ENCODE measurements at regions not wholly inside any gene's neighbourhood (a gene's known extent, or its start where the extent isn't known, plus 50 kb on each side); places are given as distances from the start of the nearest gene placed in this dataset.
"Not testable (repeated sequence)": the region's sequence is repeated elsewhere in the genome, so short reads cannot be mapped to it uniquely, and the experiment has no call there.

- DNase-seq (ENCODE audit: low spot score) = no peak
- in situ Hi-C loops (cut with MboI; ENCODE audit: low sequenced_read_pairs, unreplicated experiment) = no loop called here
- no peak for TF ChIP-seq CTCF (IDR thresholded peaks at IDR 0.05; ENCODE audit: borderline replicate concordance, control extremely low read depth, extremely low read depth, insufficient read depth, missing control alignments)
Observed at GRCh38 chr4:3878678-3879077, 112.5 kb downstream of the ADRA2C start.

- peak; percentile 53 for DNase-seq (ENCODE audit: low spot score)
- TF ChIP-seq CTCF (IDR thresholded peaks at IDR 0.05; ENCODE audit: borderline replicate concordance, control extremely low read depth, extremely low read depth, insufficient read depth, missing control alignments) = no peak
- in situ Hi-C loops (cut with MboI; ENCODE audit: low sequenced_read_pairs, unreplicated experiment) = no loop called here
Observed at GRCh38 chr4:3879681-3880614, 113.8 kb downstream of the ADRA2C start.

DNA sequence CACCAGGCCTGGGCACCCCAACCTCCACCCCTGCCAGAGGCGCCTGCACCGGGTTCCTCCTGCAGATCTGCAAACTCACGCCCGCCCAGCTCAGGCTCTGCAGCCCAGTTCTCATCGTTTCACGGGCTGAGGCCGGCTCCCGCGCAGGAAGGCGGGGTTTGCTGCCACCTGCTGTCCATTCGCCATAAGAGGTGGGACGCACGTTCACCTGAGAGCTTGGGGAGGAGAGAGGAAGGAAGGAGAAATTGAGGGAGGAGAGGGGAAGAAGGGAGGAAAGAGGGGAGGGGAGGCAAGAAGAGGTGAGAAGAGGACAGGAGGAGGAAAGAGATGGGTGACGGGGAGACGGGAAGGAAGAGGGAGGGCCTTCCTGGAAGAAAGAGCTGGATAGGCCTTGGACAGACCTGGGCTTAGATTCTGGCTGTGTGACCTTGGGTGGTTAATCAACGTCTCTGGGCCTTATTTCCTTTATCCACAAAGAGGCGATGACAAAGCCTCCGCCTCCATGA lies 114.5 kb downstream of the ADRA2C start:
- TF ChIP-seq CTCF (IDR thresholded peaks at IDR 0.05; ENCODE audit: borderline replicate concordance, control extremely low read depth, extremely low read depth, insufficient read depth, missing control alignments) = peak; percentile 69
- in situ Hi-C loops (cut with MboI; ENCODE audit: low sequenced_read_pairs, unreplicated experiment) = no loop called here
- DNase-seq (ENCODE audit: low spot score) = peak; percentile 84

DNA sequence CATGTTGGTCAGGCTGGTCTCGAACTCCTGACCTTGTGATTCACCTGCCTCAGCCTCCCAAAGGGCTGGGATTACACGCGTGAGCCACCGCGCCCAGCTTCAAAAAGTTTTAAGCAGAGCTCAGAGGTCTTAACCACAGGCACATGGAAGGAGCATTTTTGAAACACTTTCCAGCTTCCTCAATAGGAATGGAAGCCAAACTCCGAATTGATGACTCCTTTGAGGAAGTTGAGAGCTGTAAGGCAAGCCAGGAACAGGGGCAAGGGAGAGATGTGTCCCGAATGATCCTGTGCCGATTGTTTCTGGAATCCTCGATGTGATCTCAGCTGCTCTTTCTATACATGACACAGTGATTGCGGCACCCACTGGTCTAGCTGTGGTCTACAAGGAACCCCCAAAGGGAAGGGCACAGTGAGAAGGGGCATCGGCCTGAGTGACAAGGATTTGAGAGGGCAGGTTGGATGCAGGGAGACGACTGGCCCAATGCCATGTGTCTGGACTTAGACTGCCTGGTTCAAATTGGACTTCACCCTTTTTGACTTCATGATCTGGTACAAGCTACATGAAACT lies 116.2 kb downstream of the ADRA2C start:
- in situ Hi-C loops (cut with MboI; ENCODE audit: low sequenced_read_pairs, unreplicated experiment) = not testable (repeated sequence)

DNA sequence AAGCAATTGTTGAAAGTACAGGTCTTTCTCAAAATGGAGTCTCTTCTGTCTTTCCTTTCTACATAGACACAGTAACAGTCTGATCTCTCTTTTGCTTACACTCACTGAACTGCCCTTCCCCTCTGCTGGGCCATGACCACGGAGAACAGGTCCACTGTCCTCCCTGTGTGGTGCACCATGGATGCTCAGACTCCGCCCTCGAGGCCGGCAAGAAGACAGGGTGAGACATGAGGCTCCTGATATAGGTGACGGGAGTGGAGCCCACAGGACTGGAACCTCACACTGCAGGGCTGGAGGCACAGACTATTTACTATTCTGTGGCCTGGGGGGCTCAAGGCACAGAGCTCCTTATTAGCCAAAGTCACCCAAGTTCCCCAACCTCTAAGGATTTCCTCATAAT lies 118.1 kb downstream of the ADRA2C start:
- in situ Hi-C loops (cut with MboI; ENCODE audit: low sequenced_read_pairs, unreplicated experiment); DNase-seq (ENCODE audit: low spot score): not testable (repeated sequence)

More for the DNA sequence above, 116.2 kb downstream of the ADRA2C start:
- not testable (repeated sequence) for DNase-seq (ENCODE audit: low spot score)

DNA sequence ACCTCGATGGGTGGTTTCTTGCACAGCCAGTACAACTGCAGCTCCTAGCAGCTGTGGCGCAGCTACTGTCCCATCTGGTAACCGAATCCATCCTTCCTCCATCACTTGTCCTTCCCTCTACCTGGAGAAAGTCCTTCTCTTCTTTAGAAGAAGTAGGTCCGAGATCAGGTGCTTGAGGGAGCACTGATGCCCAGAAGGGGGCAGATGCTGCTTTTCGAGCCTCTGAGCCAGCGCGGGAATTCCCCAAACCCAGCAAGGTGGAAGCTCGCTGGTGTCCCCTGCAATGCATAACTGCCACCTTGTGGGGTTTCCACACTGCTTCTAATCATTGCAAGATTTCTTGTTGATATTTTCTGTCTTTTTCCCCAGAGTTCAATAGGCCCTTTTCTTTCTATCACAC lies 127.4 kb downstream of the ADRA2C start:
- peak; percentile 24 for TF ChIP-seq CTCF (IDR thresholded peaks at IDR 0.05; ENCODE audit: borderline replicate concordance, control extremely low read depth, extremely low read depth, insufficient read depth, missing control alignments)
- DNase-seq (ENCODE audit: low spot score); in situ Hi-C loops (cut with MboI; ENCODE audit: low sequenced_read_pairs, unreplicated experiment): not testable (repeated sequence)

DNA sequence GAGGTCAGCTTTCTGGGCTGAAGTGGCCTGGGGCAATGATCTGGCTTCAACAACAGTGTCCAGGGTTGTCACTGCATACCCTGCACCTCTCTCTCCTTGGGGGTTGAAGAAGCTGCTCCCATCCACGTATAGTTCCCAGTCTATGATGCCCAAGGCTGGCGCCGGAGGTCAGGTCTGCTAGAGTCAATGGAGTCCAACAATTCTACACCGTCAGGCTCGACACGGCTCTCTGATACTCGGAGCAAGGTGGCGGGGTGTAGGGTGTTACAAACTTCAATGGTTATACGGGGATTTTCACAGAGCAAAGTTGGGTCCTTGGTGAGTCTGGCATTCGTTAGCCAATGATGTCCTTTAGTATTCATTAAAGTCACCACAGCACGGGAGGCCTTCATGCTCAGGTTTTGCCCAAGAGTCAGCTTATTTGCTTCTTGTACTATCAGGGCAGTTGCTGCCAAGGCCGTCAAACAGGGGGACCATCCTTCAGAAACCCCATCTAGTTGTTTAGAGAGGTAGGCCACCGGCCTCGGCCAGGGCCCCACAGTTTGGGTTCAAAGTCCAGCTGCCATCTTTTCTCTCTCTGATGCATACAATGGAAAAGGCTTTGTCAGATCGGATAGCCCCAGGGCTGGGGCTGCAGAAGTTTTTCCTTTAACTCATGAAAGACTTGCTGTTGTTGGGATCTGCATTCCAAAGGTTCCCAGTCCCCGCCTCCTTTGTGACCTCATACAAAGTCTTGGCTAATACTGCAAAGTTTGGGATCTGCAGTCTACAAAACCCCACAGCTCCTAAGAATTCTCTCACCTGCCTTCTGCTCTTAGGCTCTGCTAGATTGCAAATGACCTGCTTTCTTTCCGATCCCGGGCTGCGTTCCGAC lies 128.1 kb downstream of the ADRA2C start:
- in situ Hi-C loops (cut with MboI; ENCODE audit: low sequenced_read_pairs, unreplicated experiment); DNase-seq (ENCODE audit: low spot score): not testable (repeated sequence)
